Kidney tubule cell (primary cell): ENCODE measurements at regions not wholly inside any gene's neighbourhood (a gene's known extent, or its start where the extent isn't known, plus 50 kb on each side); places are given as distances from the start of the nearest gene placed in this dataset.

Experiments used
- DNase-seq: peaks from one replicate; pipeline ENCODE4 v3.0.0-alpha.2; 2018; ENCODE audit warnings: low spot score

- DNase-seq, result no peak
Observed at GRCh38 chr5:40413743-40414142, 266.0 kb upstream of the PTGER4 start.

DNA sequence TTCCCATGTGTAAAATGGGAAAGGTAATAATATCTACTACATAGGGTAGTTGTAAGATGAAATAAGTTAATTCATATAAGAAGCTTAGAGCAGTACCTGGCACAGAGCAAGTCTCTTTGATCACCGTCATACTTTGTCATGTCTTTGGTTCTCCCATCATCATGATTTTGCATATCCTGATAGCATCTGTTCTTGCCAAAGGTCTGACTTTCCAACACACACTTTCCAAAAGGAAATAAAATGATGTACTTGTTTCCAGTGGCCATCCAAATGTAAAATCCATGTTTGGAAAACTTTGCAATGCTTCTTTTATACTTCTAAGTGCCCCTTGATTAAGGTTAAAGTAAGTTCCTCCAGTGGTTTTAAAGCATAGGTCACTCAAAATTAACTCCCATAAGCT is 266.9 kb upstream of the PTGER4 start:
- no peak for DNase-seq

DNA sequence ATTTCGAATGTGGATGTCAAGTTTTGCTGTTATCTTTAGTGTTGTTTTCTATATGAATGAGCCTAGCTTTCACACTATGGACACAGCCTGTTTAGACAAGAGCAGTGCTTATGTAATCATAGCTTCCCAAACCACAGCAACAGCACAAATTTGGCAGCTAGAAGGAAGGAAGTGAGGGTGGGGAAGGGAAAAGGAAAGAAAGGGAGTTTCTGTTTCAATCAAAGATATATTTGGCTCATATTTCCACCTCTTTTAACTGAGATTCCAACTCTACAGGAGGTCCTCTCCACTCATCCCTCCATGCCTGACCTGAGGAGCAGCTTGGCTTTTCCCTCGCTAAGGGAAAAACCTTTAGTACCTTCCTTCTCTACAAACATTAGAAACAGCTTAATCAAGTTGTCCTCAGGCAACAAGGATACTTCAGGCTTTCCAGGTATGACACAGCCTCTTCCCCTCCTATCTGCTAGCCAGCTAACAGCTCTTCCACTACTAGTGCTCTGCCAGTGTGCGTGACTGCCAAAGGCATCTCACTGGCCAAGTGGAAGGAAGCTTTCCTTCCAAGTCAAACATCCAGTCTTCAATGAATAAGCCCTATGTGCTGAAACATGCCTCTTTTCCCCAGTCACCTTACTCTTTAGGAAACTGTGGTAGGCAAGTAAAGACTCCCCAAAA is 268.6 kb upstream of the PTGER4 start:
- DNase-seq, result no peak

DNA sequence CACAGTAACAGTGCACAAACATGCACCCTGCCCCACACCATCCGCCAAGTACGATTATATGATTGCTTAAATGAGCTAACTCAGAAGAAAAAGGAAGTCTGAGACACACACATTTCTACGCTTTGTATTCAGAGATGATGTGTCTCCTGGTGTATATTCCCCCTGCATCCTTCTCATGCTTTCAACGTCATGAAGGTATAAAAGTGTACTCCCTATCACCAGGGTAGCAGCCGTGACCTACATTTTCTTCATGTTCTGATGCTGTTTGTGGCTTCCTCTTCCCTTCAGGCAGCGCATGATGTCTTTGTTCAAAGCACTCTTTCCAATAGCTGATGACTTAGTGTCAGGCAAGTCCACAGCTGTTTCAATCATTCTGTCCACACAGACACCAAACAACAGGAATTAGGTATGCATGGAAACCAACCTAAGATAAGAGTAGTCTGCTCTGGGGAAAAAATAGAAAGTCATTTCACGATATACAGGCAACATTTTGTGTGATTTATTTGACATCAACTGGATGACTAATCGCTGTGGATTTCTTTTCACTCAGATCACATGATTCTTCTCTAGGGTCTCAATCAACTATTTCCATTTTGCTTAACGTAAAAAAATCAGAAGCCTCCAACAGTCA is 269.4 kb upstream of the PTGER4 start:
- DNase-seq, result no peak

DNA sequence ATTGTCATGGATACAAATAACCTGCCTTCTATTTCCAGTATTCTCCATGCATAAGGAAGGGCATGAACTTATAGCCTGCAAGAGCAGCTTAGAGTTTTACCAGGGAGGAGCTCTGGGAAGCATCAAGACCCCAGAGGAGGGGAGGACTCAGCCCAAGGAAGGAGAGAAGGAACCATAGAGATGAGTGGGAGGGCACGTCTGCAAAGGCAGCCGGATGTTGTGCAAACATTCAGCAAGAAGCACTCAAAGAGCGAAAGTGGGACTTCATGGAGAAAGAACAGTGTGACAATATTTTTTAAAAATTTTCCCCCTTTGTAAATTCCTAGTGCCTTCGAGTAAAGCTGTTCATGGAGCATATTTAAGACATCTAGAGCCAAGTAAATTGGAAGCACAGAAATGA is 270.1 kb upstream of the PTGER4 start:
- DNase-seq, result no peak

GRCh38 chr5:40406741-40407211 is 272.9 kb upstream of the PTGER4 start:
- DNase-seq, result no peak

GRCh38 chr5:40405996-40406740 is 273.5 kb upstream of the PTGER4 start:
- DNase-seq, result no peak

GRCh38 chr5:40405230-40405629 is 274.5 kb upstream of the PTGER4 start:
- DNase-seq, result peak; percentile 13

DNA sequence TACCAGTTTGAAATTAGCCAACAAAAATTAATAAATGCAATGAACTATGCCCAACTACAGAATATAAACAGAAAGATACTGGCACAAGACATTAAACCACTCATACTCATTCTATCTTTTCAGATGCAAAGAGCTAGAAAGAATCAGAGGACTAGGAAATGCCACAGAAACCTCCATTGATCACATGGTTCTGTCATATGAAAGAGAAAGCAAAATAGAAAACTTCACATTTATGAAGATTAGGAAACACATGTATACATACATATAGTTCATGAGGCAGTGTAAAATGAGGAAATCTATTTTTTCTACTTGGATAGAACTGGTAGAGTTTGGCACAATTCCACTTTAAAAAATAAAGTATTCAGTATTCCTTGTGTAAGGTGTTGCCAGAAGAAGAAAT is 275.1 kb upstream of the PTGER4 start:
- no peak for DNase-seq

DNA sequence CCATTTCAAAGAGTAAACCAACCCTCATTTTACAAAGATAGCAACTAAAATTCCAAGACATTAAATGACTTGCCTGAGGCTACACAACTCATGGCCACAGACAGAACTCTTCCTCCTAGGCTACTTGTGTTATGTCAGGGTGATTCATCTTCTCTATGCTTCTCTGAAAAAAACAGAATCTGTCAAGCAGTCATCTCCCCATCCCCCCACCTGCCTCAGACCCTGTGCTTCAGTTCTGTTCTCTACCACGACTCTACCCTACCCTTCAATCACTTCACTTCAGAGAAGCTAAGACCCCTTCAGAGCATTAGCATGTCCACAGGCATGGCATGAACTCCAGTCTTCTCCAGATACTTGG is 277.7 kb upstream of the PTGER4 start:
- DNase-seq, result peak; percentile 73

- peak; percentile 46 for DNase-seq
Observed at GRCh38 chr5:40401284-40402006, 278.3 kb upstream of the PTGER4 start.

DNA sequence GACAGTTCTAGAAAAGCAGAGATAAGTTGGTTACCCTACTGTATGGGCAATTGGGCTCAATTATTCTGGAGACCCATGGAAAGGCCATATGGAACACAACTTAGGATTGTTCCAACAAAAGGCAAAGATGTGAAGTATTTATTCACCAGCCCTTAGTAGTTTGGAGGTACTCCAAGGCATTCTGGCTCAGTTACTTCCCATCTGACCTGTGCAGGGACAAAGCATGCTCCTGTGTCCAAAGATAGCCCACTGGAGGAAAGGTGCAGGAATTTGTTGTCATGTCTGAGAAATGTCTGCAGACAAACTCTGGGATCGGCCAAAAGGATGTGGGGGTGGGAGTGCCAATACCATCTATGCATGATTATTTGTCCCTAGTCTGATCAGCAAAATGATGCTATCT is 279.5 kb upstream of the PTGER4 start:
- DNase-seq, result no peak

DNA sequence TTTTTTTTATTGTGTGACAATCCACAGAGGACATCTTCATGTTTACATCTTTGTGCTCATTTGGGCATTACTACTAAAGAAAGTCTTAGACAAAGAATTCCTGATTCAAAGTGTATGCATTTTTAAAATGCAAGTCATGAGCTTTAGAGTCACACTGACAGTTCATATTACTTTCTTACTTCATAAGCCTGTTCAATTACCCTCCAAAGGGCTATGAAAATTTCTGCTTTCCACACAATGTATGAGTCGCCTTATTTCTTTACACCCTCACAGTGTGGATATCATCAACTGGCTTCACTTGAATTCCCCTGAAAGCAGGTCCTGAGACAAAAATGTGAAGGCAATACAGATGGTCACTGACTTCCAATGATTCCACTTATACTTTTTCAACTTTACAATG is 280.4 kb upstream of the PTGER4 start:
- DNase-seq, result peak; percentile 25

DNA sequence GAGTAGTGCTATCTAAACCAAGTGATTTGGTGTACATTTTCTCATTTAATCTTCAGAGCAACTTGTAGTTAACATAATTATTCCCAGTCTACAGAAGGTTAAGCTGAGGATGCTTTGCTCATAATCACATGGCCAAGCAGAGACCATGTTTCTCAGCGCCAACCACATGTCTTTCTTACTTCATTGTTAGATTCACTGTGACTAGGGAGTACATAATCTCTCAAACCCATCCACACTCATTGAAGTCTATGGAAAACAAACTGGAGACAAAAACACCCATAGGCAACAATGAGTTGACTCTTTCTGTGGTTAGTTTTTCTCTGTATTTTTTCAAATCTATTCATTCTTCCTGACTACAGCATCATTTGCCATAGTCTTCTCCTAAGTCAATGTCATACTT is 281.7 kb upstream of the PTGER4 start:
- no peak for DNase-seq

- DNase-seq, result no peak
Observed at GRCh38 chr5:40397091-40397490, 282.6 kb upstream of the PTGER4 start.

DNA sequence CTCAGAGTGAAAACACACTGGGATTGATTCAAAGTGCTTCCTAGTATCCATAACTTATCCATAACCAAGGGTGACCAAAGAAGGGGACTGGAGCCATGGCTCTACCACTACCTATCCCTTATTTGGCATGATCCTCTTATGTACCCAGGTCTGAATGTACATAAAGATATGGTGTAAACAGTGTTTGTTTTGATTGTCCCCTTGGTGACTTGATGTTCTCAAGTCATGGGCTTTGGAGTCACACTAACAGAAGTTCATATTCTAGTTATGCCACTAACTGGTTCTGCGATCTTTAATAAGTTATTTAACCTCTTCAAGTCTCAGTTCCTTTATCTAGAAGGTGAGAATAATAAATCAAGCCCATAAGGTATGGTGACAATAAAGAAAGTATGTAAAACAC is 283.4 kb upstream of the PTGER4 start:
- DNase-seq, result no peak

DNA sequence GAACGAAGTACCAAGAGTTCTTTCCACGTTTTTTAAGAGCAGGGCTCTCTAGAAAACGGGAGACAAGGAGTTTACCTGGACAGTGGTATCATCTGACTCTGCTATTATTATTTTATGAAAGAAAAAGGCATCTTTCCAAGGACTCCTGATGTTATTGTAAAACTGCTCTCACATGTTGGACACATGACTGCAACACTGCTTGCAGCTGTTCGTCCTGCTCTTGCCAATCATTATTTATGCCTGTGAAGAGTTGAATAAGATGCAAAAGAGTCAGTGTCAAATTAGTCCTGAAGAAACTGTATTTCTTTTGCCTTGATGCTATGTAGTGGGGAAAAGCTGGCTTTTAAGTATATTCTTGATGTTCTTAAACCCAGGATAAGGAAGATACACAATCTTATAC is 284.5 kb upstream of the PTGER4 start:
- no peak for DNase-seq

DNA sequence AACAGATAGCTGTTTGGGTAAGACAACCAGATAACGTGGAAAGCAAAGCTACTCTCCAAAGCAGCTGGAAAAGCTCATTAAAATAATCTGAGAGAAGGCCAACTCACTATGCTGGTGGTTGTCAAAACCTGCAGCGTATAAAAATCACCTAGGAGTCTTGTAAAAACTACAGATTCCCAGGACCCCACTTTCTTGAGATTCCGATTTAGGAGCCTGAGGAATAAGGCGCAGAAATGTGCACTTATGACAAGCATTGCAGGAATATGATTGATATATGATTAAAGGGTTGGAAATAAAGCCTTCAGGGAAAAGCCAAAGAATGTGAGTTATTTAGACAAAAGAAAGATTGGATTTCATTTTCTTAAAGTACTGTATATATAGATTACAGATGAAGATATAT is 285.0 kb upstream of the PTGER4 start:
- DNase-seq, result no peak

DNA sequence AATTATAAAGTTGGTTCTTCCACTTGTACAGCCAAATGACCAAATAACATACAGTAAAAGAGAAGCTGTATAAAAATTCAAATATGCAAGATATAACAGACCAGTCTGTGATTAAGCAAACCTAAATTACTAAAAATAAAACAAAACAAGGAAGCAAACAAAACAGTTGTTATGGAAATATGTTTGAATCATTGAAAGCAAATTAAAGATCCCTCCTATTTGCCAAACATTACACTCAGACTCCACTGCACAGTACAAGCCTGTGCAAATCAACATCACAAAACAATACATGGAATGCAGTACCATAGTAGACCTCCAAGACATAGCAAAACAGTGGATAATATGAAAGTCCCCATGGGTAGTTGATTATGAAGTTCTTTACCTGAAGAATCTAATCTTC is 288.1 kb upstream of the PTGER4 start:
- no peak for DNase-seq

GRCh38 chr5:40390281-40391149 is 289.2 kb upstream of the PTGER4 start:
- DNase-seq, result no peak

- no peak for DNase-seq
Observed at GRCh38 chr5:40389591-40389990, 290.1 kb upstream of the PTGER4 start.

DNA sequence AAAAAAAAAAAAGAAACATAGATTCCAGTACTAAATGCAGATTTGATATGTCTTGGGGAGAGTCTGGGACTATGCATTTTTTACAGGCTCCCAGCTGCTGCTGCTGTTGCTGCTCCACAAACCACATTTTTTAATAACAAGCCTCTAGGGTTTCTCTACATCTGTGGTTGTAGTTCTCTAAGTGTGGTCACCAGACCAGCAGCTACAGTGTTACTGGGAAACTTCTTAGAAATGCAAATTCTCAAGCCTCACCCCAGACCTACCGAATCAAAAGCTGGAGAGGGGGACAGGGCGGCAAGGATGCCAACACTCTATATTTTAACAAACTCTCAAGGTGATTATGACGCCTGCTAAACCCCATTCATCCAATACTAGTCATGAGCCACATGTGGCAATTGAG is 293.4 kb upstream of the PTGER4 start:
- DNase-seq, result no peak
